Stomach (tissue), 8 donors: ENCODE measurements at regions not wholly inside any gene's neighbourhood (a gene's known extent, or its start where the extent isn't known, plus 50 kb on each side); places are given as distances from the start of the nearest gene placed in this dataset.

Source experiments
- DNase-seq, 2 donors: peaks; one replicate each; pipeline versions ENCODE4 v3.0.0 to v3.0.0-alpha.2; 2013 to 2019
- H3K27ac ChIP-seq, 5 donors: fragments of 200-600 bp in 4 of 5; sonication (generic) in 4 of 5; one replicate each; pipeline ENCODE4 v1.5.1; 2013 to 2019; ENCODE audit warnings: mild to moderate bottlenecking in 1 of 5, moderate library complexity in 1 of 5
- H3K27me3 ChIP-seq, 3 donors: fragments of 200-600 bp; sonication (generic); one replicate each; pipeline ENCODE4 v1.5.1; 2017 to 2019; ENCODE audit warnings: mixed run types in 1 of 3
- H3K36me3 ChIP-seq, 4 donors: fragments of 200-600 bp; sonication (generic); 1 replicate in 3 of 4; 2 replicates in 1 of 4; pipeline ENCODE4 v1.5.1; 2016 to 2019
- H3K4me1 ChIP-seq, 4 donors: fragments of 200-600 bp; sonication (generic); one replicate each; pipeline ENCODE4 v1.5.1; 2016 to 2019
- H3K4me3 ChIP-seq, 4 donors: fragments of 200-600 bp; sonication (generic) in 3 of 4; one replicate each; pipeline ENCODE4 v1.5.1; 2016 to 2019; ENCODE audit warnings: mild to moderate bottlenecking in 1 of 4
- H3K9me3 ChIP-seq, 4 donors: fragments of 200-600 bp; sonication (generic); one replicate each; pipeline ENCODE4 v1.5.1; 2016 to 2019
- EP300 ChIP-seq: sonication (generic); formaldehyde crosslinking; IDR thresholded peaks from one replicate; pipeline ENCODE4 v1.6.1; 2017; ENCODE audit warnings: antibody characterized with exemption
- POLR2A ChIP-seq, 4 donors: fragments of 450-650 bp; IDR thresholded peaks; one replicate each; pipeline ENCODE4 v1.6.1; 2016; ENCODE audit warnings: antibody characterized with exemption in 4 of 4, control low read depth in 2 of 4, mild to moderate bottlenecking in 1 of 4, moderate library complexity in 1 of 4
- POLR2AphosphoS5 ChIP-seq, 3 donors: sonication (generic); formaldehyde crosslinking; IDR thresholded peaks; one replicate each; pipeline ENCODE4 v1.6.1; 2016; ENCODE audit warnings: antibody characterized with exemption in 3 of 3
- WGBS, 5 donors: extraction: QIAGEN DNeasy Blood & Tissue Kit in 3 of 5; methylation state at CpG; one replicate each; pipeline versions ENCODE4 v1.1.5 to v1.1.7; 2013 to 2018; 5-methylcytosine and 5-hydroxymethylcytosine counted together
- intact Hi-C: fragments of 100-400 bp; cut with DNase I; formaldehyde crosslinking; loops from one replicate; pipeline ENCODE4 v1.15.1; 2023; ENCODE audit warnings: low total_unique reads
- TF ChIP-seq, protein P1 (sequence below), 7 experiments: fragments of 450-650 bp in 4 of 7; fragments of 200-600 bp in 3 of 7; sonication (generic) in 3 of 7; IDR thresholded peaks; one replicate each; pipeline ENCODE4 v1.5.1; 2016 to 2019; ENCODE audit warnings: antibody characterized with exemption in 7 of 7, control low read depth in 2 of 7, mild to moderate bottlenecking in 1 of 7
- donor health status: healthy with polysubstance abuse.
- donor health status: Bipolar disorder and iron deficiency.
- donor health status: healthy.

DNA sequence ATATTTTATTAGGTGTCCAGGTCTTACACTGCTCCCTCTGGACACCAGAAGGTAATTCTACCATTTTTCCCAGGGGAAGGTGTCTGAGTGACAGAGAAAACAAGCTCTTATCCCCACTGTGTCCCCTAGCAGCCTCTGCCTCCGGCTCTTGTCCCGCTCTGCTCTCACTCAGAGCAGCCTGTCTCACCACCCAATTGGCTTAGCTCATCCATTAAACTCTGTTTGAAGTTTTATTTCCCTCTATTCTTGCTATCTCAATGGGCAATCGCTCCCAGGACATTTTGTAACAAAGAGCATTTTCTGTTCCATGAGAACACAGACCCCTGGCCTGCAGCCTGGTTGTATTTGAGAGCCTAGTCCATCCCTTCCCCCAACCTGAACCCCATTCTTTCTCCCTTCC, 90.6 kb upstream of the LDAH start:
- H3K4me1 ChIP-seq = peaks cover 0 to 16% (median 7%) of the 10 kb centered on the region in 4 donors
- peaks cover 0 to 9% (median 0%) of the 10 kb centered on the region in 3 donors for H3K27me3 ChIP-seq
- WGBS, 5 donors = 64 to 82% (median 73%) methylated on average over 3 of the region's 3 CpGs
- H3K36me3 ChIP-seq = no peaks in the 10 kb centered on the region
- no peak for DNase-seq
- no peaks in the 10 kb centered on the region for H3K9me3 ChIP-seq
- no peak overlapping the region for H3K4me3 ChIP-seq
- intact Hi-C loops = no loop called here
- no peak overlapping the region for H3K27ac ChIP-seq
- TF ChIP-seq POLR2A (IDR thresholded peaks at IDR 0.05) (no peak), EP300 (no peak), POLR2AphosphoS5 (IDR thresholded peaks at IDR 0.05) (no peak)
- TF ChIP-seq, protein P1, sequence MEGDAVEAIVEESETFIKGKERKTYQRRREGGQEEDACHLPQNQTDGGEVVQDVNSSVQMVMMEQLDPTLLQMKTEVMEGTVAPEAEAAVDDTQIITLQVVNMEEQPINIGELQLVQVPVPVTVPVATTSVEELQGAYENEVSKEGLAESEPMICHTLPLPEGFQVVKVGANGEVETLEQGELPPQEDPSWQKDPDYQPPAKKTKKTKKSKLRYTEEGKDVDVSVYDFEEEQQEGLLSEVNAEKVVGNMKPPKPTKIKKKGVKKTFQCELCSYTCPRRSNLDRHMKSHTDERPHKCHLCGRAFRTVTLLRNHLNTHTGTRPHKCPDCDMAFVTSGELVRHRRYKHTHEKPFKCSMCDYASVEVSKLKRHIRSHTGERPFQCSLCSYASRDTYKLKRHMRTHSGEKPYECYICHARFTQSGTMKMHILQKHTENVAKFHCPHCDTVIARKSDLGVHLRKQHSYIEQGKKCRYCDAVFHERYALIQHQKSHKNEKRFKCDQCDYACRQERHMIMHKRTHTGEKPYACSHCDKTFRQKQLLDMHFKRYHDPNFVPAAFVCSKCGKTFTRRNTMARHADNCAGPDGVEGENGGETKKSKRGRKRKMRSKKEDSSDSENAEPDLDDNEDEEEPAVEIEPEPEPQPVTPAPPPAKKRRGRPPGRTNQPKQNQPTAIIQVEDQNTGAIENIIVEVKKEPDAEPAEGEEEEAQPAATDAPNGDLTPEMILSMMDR (IDR thresholded peaks at IDR 0.05) = no peak

DNA sequence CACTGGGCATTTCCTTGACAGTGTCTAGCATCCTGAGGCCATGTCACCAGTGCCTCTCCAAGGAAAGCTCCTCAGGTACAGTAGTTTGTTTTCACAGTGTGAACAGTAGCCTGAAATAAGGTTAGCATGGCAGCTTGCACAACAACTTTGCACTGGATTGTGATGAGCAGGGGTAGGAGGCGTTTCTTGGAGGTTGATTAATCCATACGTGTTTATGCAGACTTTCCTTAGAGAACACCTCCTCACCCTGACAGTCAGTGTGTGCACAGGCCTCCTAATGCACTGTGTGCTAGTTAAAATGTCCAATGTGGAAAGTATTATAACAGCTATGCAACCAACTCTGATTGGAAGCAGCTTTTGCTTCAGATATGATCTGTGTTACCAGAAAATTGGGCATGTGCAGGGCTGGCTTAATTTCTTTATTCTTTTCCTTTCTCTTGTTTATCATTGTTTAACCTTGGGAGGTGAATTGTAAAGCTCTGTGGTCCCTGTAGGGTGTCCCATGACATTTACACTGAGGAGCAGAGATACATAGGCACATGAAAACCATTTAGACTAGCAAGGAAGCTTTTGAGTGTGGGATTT, 77.2 kb upstream of the LDAH start:
- WGBS, 5 donors = 64 to 73% (median 68%) methylated on average over 2 of the region's 2 CpGs
- Histone ChIP-seq H3K36me3 (no peaks in the 10 kb centered on the region), H3K27ac (no peak overlapping the region), H3K9me3 (no peaks in the 10 kb centered on the region), H3K4me1 (no peaks in the 10 kb centered on the region), H3K4me3 (no peak overlapping the region), H3K27me3 (no peaks in the 10 kb centered on the region)
- TF ChIP-seq EP300 (no peak), POLR2A (IDR thresholded peaks at IDR 0.05) (no peak), POLR2AphosphoS5 (IDR thresholded peaks at IDR 0.05) (no peak)
- TF ChIP-seq, protein P1 (IDR thresholded peaks at IDR 0.05) = no peak
- no peak for DNase-seq
- intact Hi-C loops = no loop called here

DNA sequence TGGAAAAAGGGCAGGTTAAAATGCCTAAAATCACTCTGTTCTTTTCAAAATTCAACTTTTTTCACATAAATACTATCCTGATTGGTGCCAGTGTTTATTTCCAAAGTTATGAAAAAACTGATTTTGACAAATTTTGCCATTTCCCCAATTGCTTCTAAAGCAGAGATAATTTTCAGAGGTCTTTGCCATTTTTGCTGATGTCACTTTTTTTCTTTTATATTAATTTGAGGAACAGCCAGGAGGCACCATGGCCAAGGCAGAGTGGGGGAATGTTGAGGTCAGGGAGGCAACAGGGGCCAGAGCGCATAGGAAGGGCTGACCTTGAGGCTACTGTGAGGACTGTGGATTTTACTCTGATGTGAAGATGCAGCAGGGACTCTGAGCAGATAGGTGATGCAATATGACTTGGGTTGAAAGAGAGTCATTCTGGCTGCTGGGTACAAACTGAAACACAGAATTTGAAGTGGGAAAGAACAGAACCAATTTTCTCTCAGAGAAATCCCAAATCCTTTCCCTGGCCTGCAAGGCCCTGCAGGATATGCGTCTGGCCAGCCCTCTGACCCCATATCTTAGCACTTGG, 75.1 kb upstream of the LDAH start:
- H3K4me1 ChIP-seq = no peaks in the 10 kb centered on the region
- TF ChIP-seq POLR2AphosphoS5 (IDR thresholded peaks at IDR 0.05) (no peak), POLR2A (IDR thresholded peaks at IDR 0.05) (no peak), EP300 (no peak)
- TF ChIP-seq, protein P1 (IDR thresholded peaks at IDR 0.05) = no peak
- no peak for DNase-seq
- intact Hi-C loops = no loop called here
- H3K36me3 ChIP-seq = no peaks in the 10 kb centered on the region
- H3K27ac ChIP-seq = no peak overlapping the region
- H3K27me3 ChIP-seq = no peaks in the 10 kb centered on the region
- WGBS, 5 donors = 88 to 96% (median 95%) methylated on average over 2 of the region's 2 CpGs
- H3K9me3 ChIP-seq = no peaks in the 10 kb centered on the region
- no peak overlapping the region for H3K4me3 ChIP-seq

DNA sequence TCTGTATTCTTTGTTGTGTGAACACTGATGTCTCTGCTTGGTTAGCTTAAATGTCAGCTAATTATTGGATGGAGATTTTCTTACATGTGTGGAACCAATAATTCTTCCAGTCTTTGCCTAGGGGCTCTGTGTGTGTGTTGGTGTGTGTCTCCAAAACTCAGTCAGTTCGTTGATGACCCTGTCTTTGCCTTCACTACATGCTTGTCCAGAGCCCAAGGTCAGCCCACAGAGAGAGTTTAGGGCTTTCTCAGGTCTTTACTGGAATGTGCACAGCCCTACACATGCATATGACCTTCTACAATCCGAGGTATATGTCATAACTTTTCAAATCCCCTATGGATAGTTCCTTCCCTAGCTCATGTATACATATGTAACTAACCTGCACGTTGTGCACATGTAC, 74.1 kb upstream of the LDAH start:
- H3K9me3 ChIP-seq = no peaks in the 10 kb centered on the region
- 58 to 77% (median 62%) methylated on average over 3 of the region's 3 CpGs for WGBS, 5 donors
- TF ChIP-seq POLR2AphosphoS5 (IDR thresholded peaks at IDR 0.05) = no peak
- TF ChIP-seq POLR2A (IDR thresholded peaks at IDR 0.05) = no peak
- no peak for TF ChIP-seq EP300
- TF ChIP-seq, protein P1 (IDR thresholded peaks at IDR 0.05) = no peak
- intact Hi-C loops = no loop called here
- no peaks in the 10 kb centered on the region for H3K4me1 ChIP-seq
- no peak overlapping the region for H3K4me3 ChIP-seq
- no peak for DNase-seq
- no peaks in the 10 kb centered on the region for H3K36me3 ChIP-seq
- no peak overlapping the region for H3K27ac ChIP-seq
- no peaks in the 10 kb centered on the region for H3K27me3 ChIP-seq
